DMS114 treated with DMSO at 0.1 percent for 48 hours (cell line): ENCODE measurements at regions not wholly inside any gene's neighbourhood (a gene's known extent, or its start where the extent isn't known, plus 50 kb on each side); places are given as distances from the start of the nearest gene placed in this dataset.
"Not testable (repeated sequence)": the region's sequence is repeated elsewhere in the genome, so short reads cannot be mapped to it uniquely, and the experiment has no call there.

Source experiments
- DNase-seq: peaks from one replicate; lab custom pipeline; 2025; ENCODE audit not compliant: unreplicated experiment; lab: John Stamatoyannopoulos, UW

DNA sequence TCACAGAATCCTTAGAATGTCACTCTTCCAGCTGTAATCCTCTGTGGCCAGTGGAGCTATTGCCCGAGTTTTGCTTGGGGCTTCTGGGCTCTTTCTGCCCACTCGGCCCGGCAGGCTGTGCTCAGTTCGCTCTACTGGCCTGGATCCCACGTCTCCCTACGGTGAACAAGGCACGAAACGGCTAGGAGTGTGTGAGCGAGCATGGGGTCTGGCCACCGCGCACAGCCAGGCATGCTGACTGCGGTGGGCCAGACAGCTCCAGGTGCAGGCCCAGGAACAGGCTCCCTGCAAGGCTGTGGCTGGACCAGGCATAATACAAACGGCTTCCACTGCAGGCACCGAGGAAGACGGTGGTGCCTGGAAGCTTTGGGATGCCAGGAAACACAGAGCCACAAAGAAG is 2035.5 kb upstream of the ACO1 start:
- DNase-seq: no peak

GRCh38 chr9:30349526-30350513 is 2034.6 kb upstream of the ACO1 start:
- DNase-seq: no peak

- DNase-seq: no peak
These were observed 2028.2 kb upstream of the ACO1 start for GRCh38 chr9:30356221-30356620.

DNA sequence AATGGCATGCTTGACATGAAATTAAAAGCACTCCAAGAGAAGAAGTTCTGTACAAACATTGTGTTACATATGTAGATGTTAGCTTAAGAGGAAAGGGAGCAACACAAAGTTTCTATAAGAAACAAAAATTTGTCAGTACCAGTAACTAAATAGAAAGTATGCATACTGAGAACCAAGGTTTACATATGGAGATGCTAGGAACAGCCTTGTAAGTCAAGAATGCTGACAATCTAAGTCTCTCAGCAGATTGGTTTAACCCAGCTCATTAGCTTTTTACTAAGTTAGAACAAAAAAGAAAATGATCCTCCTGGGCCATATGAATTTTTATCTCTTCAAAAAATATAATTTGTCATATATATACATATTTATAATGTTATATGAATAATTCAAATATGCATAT is 2022.1 kb upstream of the ACO1 start:
- no peak for DNase-seq

DNA sequence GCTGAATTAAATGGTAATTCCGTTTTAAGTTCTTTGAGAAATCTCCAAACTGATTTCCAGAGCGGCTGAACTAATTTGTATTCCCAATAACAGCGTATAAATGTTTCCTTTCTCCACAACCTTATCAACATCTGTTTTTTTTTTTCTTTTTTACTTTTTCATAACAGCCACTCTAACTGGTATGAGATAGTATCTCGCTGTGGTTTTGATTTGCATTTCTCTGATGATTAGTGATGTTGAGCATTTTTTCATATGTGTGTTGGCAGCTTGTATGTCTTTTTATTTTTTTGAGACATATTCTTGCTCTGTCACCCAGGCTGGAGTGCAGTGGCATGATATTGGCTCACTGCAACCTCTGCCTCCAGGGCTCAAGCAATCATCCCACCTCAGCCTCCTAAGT is 2018.3 kb upstream of the ACO1 start:
- DNase-seq: not testable (repeated sequence)

DNA sequence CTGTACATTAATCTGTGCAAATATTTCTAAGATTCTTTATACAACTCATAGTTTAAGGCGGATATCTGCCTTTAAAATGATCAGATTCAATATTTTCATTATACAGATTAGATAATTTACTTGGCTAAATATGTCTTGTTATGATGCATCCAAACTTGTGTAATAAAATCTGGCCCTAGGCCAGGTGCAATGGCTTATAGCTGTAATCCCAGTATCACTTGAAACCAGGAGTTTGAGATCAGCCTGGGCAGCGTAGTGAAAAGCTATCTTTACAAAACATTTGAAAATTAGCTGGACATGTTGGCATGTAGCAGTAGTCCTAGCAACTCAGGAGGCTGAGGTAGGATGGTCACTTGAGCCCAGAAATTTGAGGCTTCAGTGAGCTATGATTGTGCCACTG is 2002.2 kb upstream of the ACO1 start:
- no peak for DNase-seq

DNA sequence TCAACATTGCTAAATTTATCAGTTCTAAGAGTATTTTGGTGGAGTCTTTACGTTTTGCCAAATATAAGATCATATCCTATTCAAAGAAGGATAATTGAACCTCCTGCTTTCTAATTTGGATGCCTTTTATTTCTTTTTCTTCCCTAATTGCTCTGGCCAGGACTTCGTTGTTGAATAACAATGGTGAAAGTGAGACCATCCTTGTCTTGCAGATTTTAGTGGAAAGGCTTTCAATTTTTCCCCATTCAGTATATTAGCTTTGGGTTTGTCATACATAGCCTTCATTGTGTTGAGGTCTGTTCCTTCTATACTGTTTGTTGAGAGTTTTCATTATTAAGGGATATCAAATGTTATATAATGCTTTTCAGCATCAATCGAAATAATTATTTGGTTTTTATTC is 1974.2 kb upstream of the ACO1 start:
- DNase-seq: no peak

DNA sequence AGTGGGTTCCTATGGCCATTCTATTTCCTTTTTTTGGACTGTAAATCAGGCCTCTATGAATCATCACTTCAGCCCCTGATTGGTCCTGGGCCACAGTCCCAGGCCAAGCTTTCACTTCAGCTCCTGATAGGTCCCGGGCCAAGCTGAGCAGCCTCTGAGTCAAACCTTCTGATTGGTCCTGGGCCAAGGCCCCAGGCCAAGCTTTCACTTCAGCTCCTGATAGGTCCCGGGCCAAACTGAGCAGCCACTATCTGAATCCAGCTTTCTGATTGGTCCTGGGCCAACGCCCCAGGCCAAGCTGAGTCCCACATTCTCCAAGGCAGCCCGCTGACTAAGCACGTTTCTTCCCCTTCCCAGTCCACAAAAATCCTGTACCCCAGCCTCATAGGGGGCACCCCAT is 1972.9 kb upstream of the ACO1 start:
- DNase-seq: no peak

DNA sequence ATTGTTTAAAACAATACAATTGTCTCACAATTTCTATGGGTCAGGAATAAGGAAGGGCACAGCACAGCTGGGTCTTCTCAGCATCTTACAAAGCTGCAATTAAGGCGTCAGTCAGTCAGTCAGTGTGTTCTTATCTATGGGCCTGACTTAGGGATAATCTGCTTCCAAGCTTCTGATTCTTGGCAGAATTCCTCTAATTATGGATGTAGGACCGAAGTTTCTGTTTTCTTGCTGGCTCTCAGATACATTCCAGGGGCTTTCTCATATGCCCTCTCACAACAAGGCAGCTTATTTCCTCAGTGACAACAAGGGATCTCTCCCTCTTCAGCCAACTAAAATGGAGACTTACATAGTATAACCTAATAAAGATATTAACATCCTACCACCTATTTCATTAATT is 1925.3 kb upstream of the ACO1 start:
- DNase-seq: no peak

GRCh38 chr9:30476826-30477225 is 1907.6 kb upstream of the ACO1 start:
- no peak for DNase-seq

- DNase-seq: no peak
These were observed 1905.8 kb upstream of the ACO1 start for GRCh38 chr9:30478684-30479083.

GRCh38 chr9:30482499-30482898 is 1901.9 kb upstream of the ACO1 start:
- no peak for DNase-seq

DNA sequence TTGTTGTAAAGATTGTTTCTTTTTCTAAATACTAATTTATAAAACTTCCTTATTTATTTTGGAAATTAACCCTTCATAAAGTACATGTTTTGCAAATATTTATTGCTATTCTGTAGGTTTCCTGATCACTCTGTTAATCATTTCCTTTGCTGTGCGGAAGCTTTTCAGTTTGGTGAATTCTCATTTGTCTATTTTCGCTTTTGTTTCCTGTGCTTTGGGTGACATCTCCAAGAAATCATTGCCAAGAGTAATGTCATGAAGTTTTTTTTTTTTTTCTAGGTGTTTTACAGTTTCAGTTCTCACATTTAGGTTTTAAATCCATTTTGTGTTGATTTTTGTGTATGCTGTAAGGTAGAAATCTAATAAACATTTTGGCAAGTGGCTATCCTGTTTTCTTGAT is 1899.8 kb upstream of the ACO1 start:
- DNase-seq: no peak

- no peak for DNase-seq
These were observed 1879.9 kb upstream of the ACO1 start for GRCh38 chr9:30504502-30504905.

DNA sequence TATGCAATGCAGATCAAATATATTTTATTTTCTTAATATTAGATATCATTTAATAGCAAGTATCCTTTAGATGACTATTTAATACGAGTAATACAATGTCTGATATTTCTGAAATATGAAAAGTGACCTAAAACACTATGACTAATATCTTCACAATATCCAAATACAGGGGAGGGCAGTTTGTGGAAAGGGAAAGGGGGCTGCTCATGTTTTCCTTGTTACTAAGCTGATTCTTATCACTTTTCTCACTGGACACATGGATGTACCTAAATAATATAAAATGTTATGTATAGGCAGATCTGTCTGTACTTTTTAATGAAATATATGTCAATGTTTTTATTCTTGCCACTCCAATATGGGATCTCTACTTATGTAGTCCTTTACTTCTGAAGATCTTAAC is 1879.1 kb upstream of the ACO1 start:
- DNase-seq: no peak

DNA sequence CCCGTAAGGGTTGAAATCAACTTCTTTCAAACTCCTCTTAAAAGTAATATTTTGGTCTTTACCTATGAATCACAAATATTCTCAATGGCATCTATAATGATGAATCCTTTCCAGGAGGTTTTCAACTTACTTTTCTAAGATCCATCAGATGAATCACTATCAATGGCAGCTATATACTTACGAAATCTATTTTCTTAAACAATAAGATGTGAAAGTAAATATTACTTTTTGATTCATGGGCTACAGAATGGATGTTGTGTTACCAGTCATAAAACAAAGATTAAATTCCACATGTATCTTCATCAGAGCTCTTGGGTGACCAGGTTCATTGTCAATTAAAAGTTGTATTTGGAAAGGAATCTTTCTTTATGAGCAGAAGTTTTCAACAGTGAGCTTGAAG is 1877.7 kb upstream of the ACO1 start:
- no peak for DNase-seq

- DNase-seq: no peak
These were observed 1877.3 kb upstream of the ACO1 start for GRCh38 chr9:30507166-30507565.

DNA sequence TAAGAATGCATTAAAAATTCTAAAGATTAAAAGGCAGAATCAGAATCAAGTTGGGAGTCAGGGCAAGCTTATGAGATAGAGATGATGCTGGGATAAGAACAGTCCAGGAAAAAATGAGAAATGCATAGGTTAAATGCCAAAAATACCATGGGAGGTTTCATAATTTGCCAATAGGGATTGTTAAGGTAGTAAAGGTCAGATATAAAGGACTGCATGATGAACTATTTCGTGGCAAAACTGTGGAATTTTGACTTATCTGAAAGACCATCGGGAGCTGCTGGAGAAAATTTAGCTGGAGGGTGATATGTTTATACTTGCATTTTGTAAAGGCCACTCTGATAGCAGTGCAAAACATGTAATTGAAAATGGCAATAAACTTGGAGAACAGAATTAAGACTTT is 1872.8 kb upstream of the ACO1 start:
- DNase-seq: no peak

- no peak for DNase-seq
These were observed 1865.3 kb upstream of the ACO1 start for GRCh38 chr9:30519166-30519565.

DNA sequence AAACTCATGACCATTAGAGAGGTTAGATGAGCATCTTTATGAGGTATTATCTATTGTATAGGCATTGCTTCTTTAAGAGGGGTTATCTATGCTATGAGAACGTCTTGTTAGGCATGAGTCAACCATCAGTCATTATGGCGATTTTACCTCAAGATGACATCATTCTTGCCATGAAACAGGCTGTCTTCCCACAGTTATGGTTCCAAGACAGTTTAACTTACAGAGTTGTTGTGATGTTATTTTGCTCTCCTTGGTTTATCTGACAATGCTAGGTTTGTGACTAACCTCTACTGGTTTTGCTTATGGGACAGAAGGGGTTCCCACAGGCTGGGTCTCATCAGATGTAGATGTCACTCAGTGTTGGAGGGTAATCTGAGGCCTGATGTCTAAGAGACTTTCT is 1864.7 kb upstream of the ACO1 start:
- no peak for DNase-seq

DNA sequence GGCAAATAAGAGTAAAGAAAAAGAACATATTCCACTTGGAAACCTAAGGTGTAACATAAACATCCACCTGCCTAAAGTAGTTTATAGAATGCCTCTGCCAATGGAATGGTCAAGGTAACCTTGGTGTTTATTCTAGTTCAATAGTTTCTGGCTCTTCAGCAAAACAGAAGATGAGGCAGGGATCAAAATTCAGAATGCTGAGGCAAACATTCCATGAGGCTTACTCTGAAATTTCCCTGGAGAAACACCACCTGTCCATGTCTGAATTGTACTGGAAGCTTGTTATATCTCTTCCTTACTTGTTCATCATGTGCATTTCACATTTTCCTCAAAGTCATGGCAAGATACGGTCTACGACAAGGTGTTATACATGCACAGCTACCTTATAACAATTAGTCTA is 1862.4 kb upstream of the ACO1 start:
- no peak for DNase-seq

DNA sequence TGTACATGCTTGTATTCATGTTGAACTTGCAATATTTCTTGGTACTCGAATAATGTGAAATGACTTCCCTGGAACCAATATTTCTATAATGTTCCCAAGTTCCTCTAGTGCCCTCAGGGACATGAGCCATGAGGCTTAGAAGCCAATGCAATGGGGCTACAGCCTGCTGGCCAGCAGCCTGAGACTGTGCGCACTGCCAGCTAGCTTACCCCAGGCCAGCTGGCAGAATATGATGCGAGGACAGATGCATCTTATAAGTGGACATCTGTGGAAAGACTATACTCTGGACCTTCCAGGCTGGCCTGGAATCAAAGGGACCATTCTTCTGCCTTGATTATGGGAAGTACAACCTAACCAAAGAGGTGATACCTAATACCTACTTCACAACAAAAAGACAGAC is 1862.0 kb upstream of the ACO1 start:
- no peak for DNase-seq

DNA sequence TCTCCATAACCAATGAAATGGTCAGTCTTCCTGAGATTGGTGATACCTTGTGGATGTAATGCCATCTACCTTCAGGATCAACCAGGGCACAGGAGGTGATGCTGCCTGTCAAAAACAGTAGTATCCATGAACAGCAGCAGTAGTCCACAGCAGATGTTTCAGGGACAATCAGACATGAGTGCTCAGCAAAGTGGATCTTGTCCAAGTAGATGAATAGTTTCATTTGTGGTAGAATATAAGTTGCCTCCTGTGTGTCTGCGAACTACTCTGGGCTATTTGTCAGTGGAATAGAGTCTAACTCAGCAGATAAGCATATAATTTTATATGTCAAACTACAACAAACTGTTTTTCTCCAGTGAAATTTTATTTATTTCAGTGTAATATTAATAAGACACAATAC is 1860.1 kb upstream of the ACO1 start:
- DNase-seq: no peak
